GM13977 (cell line): ENCODE measurements at regions not wholly inside any gene's neighbourhood (a gene's known extent, or its start where the extent isn't known, plus 50 kb on each side); places are given as distances from the start of the nearest gene placed in this dataset.

ENCODE experiments used
- DNase-seq: peaks from one replicate; pipeline ENCODE4 v3.0.0; 2012; ENCODE audit warnings: low spot score
- in situ Hi-C: fragments of 300-500 bp; cut with MboI; formaldehyde crosslinking; loops from one replicate; pipeline ENCODE4 v1.12.0; 2022; ENCODE audit warnings: low sequenced_read_pairs, low pct_unique_long_range_greater_than_20kb, mixed read lengths, inconsistent platforms; ENCODE audit not compliant: unreplicated experiment
- TF ChIP-seq, protein P1 (sequence below): IDR thresholded peaks from 2 replicates; pipeline ENCODE4 v1.5.1; 2012; ENCODE audit warnings: mild to moderate bottlenecking, control low read depth; ENCODE audit not compliant: insufficient read depth; ENCODE audit errors: extremely low read depth, missing control alignments

DNA sequence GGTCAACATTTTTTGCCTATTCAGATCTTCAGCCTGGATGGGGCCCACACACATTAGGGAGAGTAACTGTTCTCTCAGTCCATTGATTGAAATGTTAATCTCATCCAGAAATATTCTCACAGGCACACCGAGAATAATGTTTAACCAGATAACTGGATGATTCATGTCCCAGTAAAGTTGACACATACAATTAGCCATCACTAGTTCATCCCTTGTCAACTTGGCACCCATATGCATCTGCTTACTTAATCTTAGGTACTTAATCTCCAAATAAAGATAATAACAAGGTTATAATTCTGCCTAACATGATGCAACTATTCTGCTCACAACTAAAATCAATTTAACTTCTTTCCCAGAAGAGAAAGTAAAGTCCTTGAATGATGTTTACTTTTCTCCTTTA, 502.6 kb downstream of the ADRA2A start:
- in situ Hi-C loops: no loop called here
- TF ChIP-seq, protein P1, sequence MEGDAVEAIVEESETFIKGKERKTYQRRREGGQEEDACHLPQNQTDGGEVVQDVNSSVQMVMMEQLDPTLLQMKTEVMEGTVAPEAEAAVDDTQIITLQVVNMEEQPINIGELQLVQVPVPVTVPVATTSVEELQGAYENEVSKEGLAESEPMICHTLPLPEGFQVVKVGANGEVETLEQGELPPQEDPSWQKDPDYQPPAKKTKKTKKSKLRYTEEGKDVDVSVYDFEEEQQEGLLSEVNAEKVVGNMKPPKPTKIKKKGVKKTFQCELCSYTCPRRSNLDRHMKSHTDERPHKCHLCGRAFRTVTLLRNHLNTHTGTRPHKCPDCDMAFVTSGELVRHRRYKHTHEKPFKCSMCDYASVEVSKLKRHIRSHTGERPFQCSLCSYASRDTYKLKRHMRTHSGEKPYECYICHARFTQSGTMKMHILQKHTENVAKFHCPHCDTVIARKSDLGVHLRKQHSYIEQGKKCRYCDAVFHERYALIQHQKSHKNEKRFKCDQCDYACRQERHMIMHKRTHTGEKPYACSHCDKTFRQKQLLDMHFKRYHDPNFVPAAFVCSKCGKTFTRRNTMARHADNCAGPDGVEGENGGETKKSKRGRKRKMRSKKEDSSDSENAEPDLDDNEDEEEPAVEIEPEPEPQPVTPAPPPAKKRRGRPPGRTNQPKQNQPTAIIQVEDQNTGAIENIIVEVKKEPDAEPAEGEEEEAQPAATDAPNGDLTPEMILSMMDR: no peak
- no peak for DNase-seq

DNA sequence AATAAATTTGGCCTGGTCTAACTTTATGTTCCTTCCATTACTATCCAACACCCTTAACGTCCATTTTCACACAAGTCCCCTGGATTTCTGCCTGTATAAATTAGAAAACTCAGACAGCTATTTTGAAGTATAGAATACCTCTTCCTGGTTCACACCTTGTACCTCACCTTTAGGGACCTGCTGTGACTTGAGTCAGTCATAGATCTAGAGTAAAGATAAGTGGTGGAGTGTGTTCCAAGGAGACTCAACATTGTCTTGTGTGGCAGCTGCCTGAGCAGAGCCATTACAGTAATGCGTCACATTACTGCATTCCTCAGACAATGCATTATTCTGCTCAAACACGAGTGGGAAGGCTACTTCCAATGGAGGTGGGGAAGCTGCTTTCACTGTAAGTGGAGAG, 513.9 kb downstream of the ADRA2A start:
- no peak for DNase-seq
- TF ChIP-seq, protein P1: no peak
- in situ Hi-C loops: no loop called here

DNA sequence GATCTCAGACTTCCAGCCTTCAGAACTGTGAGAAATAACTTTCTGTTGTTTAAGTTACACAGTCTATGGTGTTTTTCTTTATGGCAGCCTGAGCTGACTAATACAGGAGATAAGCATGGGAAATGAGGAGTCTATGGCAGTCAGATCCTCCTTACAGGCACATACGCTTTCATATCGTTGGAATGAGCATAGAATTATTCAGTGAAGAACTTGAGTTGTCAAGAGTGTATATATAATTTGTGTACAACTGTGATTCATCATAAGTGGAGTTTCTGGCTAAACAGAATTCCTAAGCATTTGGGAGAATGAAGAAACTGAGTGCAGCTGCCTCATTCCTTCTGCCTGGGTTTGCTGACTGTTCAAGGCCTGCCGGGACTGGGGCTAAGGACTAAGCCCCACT, 516.7 kb downstream of the ADRA2A start:
- in situ Hi-C loops: no loop called here

DNA sequence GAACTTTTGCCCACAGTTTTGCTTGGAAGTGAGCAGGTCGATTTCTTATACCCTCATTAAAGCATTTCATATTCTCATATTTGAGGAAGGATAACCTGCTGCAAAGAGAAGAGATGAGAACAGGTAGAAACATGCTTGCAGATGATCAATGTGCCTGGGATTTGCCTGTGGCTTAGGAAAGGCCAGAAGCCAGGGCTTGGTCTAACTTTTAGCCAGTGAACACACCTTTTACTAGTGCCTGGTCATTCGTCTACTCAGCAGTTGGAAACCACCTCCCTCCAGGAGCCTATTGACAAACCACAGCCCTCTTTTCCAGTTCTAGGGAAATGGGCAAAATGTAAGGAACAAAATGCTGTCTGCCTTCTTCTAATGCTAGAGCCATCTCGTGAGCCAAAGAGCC, 518.3 kb downstream of the ADRA2A start:
- no peak for DNase-seq
- in situ Hi-C loops: no loop called here
- TF ChIP-seq, protein P1: no peak

More for the DNA sequence above, 516.7 kb downstream of the ADRA2A start:
- no peak for DNase-seq
- TF ChIP-seq, protein P1: no peak

DNA sequence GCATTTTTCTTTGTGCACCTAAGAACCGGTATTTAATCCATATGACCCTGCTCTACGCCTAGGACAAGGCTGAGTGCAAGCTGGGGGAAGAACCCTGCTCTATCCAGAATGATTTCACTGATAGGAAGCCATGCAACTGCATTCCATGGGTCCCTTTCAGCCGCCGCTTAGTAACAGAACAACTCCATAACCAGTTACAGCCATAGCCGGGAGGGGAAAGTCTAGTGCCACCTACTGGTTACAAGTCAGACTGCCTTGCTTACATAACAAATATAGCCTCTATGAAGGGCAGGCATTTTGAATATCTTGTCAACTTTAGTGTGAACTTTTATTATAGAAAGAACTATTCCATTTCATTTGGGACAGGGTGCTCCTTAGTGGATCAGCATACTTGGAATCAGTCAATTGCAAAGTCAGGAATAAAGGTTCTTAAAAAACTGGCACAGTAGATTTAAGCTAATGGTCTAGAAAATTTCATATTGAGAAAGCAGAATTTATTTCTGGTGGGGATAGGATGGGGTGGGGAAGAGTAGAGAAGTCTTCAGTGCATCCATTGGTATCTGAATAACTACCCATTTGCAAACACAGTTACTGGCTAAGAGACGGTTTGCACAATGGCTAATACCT, 521.7 kb downstream of the ADRA2A start:
- in situ Hi-C loops: no loop called here
- DNase-seq: peak; percentile 53
- TF ChIP-seq, protein P1: peak; percentile 81

DNA sequence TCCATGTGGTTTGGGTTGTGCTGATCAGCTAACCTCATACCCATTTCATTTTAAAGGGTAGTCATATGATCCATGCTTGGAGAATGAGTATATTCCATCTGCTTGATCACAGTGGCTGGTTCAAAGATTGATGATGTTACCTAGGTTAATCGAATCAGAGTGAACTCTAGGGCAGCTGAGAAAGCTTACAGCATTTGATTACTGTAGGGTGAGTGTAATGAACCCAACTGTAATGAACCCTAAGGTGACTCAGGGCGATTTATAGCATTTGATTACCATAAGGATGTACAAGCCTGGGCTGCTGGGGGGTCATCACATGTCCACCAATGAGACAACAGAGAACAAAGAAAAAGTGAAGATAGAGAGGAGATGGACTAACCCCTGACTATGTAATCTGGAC, 523.1 kb downstream of the ADRA2A start:
- in situ Hi-C loops: no loop called here
- DNase-seq: no peak

More for the DNA sequence above, 523.1 kb downstream of the ADRA2A start:
- TF ChIP-seq, protein P1: no peak
